ENCODE measurements at regions not wholly inside any gene's neighbourhood (a gene's known extent, or its start where the extent isn't known, plus 50 kb on each side); places are given as distances from the start of the nearest gene placed in this dataset.

GRCh38 chr6:91852252-91852651, 1265.4 kb upstream of the MAP3K7 start:
- TF ChIP-seq CTCF (conservative IDR thresholded peaks at IDR 0.05 in 1 of 2, IDR thresholded peaks at IDR 0.05 in 1 of 2; ENCODE audit: low read depth in 1 of 2, low read length in 2 of 2) (no peak), EZH2 (IDR thresholded peaks at IDR 0.05; ENCODE audit: low read length, missing control alignments) (no peak)

Measured in fibroblast of lung (primary cell).